Neuronal stem cell (in vitro differentiated cells): ENCODE measurements at regions not wholly inside any gene's neighbourhood (a gene's known extent, or its start where the extent isn't known, plus 50 kb on each side); places are given as distances from the start of the nearest gene placed in this dataset.

Experiments used
- DNase-seq: peaks from one replicate; pipeline ENCODE4 v3.0.0-alpha.2; 2013; ENCODE audit warnings: low spot score
- H2AFZ ChIP-seq: one replicate; pipeline ENCODE4 v1.6.1; 2013; ENCODE audit warnings: mild to moderate bottlenecking, low read length, inconsistent platforms
- H2AK5ac ChIP-seq: 2 replicates; pipeline ENCODE4 v1.6.1; 2013; ENCODE audit warnings: low read depth, mild to moderate bottlenecking, inconsistent platforms, low read length, moderate library complexity, mixed read lengths
- H2BK120ac ChIP-seq: 2 replicates; pipeline ENCODE4 v1.6.1; 2013; ENCODE audit warnings: low read depth, mild to moderate bottlenecking, inconsistent platforms, low read length, moderate library complexity, mixed read lengths
- H2BK12ac ChIP-seq: one replicate; pipeline ENCODE4 v1.6.1; 2013; ENCODE audit warnings: low read length, inconsistent platforms
- H2BK15ac ChIP-seq: 2 replicates; pipeline ENCODE4 v1.6.1; 2013; ENCODE audit warnings: mild to moderate bottlenecking, low read length, inconsistent platforms, mixed read lengths
- H2BK5ac ChIP-seq: one replicate; pipeline ENCODE4 v1.6.1; 2013; ENCODE audit warnings: inconsistent platforms, mild to moderate bottlenecking, low read length, moderate library complexity
- H3K14ac ChIP-seq: one replicate; pipeline ENCODE4 v1.6.1; 2013; ENCODE audit warnings: low read length, inconsistent platforms
- H3K18ac ChIP-seq: 2 replicates; pipeline ENCODE4 v1.6.1; 2013; ENCODE audit warnings: low read length, inconsistent platforms
- H3K23ac ChIP-seq: 2 replicates; pipeline ENCODE4 v1.6.1; 2013; ENCODE audit warnings: low read depth, mild to moderate bottlenecking, mixed read lengths, low read length, inconsistent platforms; ENCODE audit not compliant: poor library complexity
- H3K27ac ChIP-seq: replicated peaks from 3 replicates; pipeline ENCODE4 v1.5.1; 2013; ENCODE audit warnings: low read length, inconsistent platforms
- H3K27me3 ChIP-seq, 3 experiments: 2 replicates each; pipeline ENCODE4 v1.6.1; 2013; ENCODE audit warnings: low read length in 3 of 3, mild to moderate bottlenecking in 2 of 3, inconsistent platforms in 1 of 3, low read depth in 1 of 3, mixed read lengths in 1 of 3, moderate library complexity in 1 of 3; ENCODE audit not compliant: control insufficient read depth in 3 of 3, insufficient read depth in 3 of 3
- H3K36me3 ChIP-seq, 2 donors: replicated peaks in 1 of 2; 2 replicates each; pipeline ENCODE4 v1.6.1; 2013; ENCODE audit warnings: low read length in 2 of 2; ENCODE audit not compliant: control insufficient read depth in 2 of 2, insufficient read depth in 2 of 2
- H3K4ac ChIP-seq: 2 replicates; pipeline ENCODE4 v1.6.1; 2013; ENCODE audit warnings: inconsistent platforms, mild to moderate bottlenecking, low read length, moderate library complexity
- H3K4me1 ChIP-seq, 2 donors: 1 replicate in 1 of 2; 2 replicates in 1 of 2; pipeline ENCODE4 v1.6.1; 2013; ENCODE audit warnings: low read length in 2 of 2, low read depth in 1 of 2; ENCODE audit not compliant: control insufficient read depth in 2 of 2, insufficient read depth in 1 of 2
- H3K4me2 ChIP-seq: one replicate; pipeline ENCODE4 v1.6.1; 2013; ENCODE audit warnings: mild to moderate bottlenecking, low read length, inconsistent platforms; ENCODE audit not compliant: insufficient read depth, poor library complexity, severe bottlenecking
- H3K4me3 ChIP-seq, 2 donors: 2 replicates each; pipeline ENCODE4 v1.5.1; 2013; ENCODE audit warnings: low read length in 2 of 2, mild to moderate bottlenecking in 2 of 2, inconsistent platforms in 1 of 2, moderate library complexity in 1 of 2
- H3K79me1 ChIP-seq: one replicate; pipeline ENCODE4 v1.6.1; 2013; ENCODE audit warnings: low read depth, mild to moderate bottlenecking, inconsistent platforms, low read length, moderate library complexity
- H3K9ac ChIP-seq: one replicate; pipeline ENCODE4 v1.6.1; 2013; ENCODE audit warnings: mild to moderate bottlenecking, low read depth, low read length, inconsistent platforms; ENCODE audit not compliant: poor library complexity
- H3K9me3 ChIP-seq, 2 donors: replicated peaks in 1 of 2; 2 replicates each; pipeline versions ENCODE3 to v1.6.1; 2013; ENCODE audit warnings: low read length in 2 of 2, mild to moderate bottlenecking in 2 of 2, inconsistent platforms in 1 of 2, low read depth in 1 of 2, mixed read lengths in 1 of 2, moderate library complexity in 1 of 2; ENCODE audit not compliant: control insufficient read depth in 2 of 2, insufficient read depth in 1 of 2
- H4K8ac ChIP-seq: one replicate; pipeline ENCODE4 v1.6.1; 2013; ENCODE audit warnings: low read depth, mild to moderate bottlenecking, inconsistent platforms, low read length, moderate library complexity
- H4K91ac ChIP-seq: one replicate; pipeline ENCODE4 v1.6.1; 2013; ENCODE audit warnings: low read length, low read depth, mild to moderate bottlenecking, inconsistent platforms; ENCODE audit not compliant: poor library complexity
- WGBS, 2 donors: extraction: QIAGEN DNeasy Blood & Tissue Kit; methylation state at CpG; one replicate each; pipeline ENCODE4 v1.1.7; 2013; ENCODE audit warnings: missing lambda C conversion rate in 2 of 2, mixed read lengths in 1 of 2; ENCODE audit not compliant: insufficient read length in 2 of 2, insufficient replicate concordance in 1 of 2; ENCODE audit errors: extremely low coverage in 2 of 2; 5-methylcytosine and 5-hydroxymethylcytosine counted together

- H2AFZ ChIP-seq = no peak overlapping the region
- no peaks in the 10 kb centered on the region for H3K27me3 ChIP-seq
- no peak overlapping the region for H2BK15ac ChIP-seq
- H3K4me3 ChIP-seq = no peak overlapping the region
- no peak overlapping the region for H4K91ac ChIP-seq
- no peak overlapping the region for H2BK12ac ChIP-seq
- H2BK5ac ChIP-seq = no peak overlapping the region
- H2BK120ac ChIP-seq = no peak overlapping the region
- no peak overlapping the region for H2AK5ac ChIP-seq
- no peak overlapping the region for H3K27ac ChIP-seq
- H3K4me2 ChIP-seq = no peak overlapping the region
- no peak overlapping the region for H4K8ac ChIP-seq
- H3K36me3 ChIP-seq = no peaks in the 10 kb centered on the region
- H3K23ac ChIP-seq = no peak overlapping the region
- no CpG with 5 or more reads among the region's 4 CpGs for WGBS, 2 donors
- peaks cover 0 to 2% of the 10 kb centered on the region in 2 donors for H3K9me3 ChIP-seq
- no peaks in the 10 kb centered on the region for H3K79me1 ChIP-seq
- no peak overlapping the region for H3K9ac ChIP-seq
- H3K4ac ChIP-seq = no peak overlapping the region
- H3K18ac ChIP-seq = no peak overlapping the region
- H3K14ac ChIP-seq = no peak overlapping the region
- no peaks in the 10 kb centered on the region for H3K4me1 ChIP-seq
- DNase-seq = no peak
These were observed 287.1 kb downstream of the LTN1 start for GRCh38 chr21:28705616-28706015.

- Histone ChIP-seq H2AK5ac (no peak overlapping the region), H4K91ac (no peak overlapping the region), H3K18ac (no peak overlapping the region), H3K36me3 (no peaks in the 10 kb centered on the region), H2BK5ac (no peak overlapping the region), H3K79me1 (no peaks in the 10 kb centered on the region), H2AFZ (no peak overlapping the region), H3K4me2 (no peak overlapping the region), H3K14ac (no peak overlapping the region), H2BK12ac (no peak overlapping the region), H2BK120ac (no peak overlapping the region), H3K9me3 (peaks cover 0 to 2% of the 10 kb centered on the region in 2 donors), H2BK15ac (no peak overlapping the region), H3K9ac (no peak overlapping the region), H3K27me3 (no peaks in the 10 kb centered on the region), H4K8ac (no peak overlapping the region), H3K27ac (no peak overlapping the region), H3K23ac (no peak overlapping the region), H3K4ac (no peak overlapping the region), H3K4me3 (no peak overlapping the region), H3K4me1 (no peaks in the 10 kb centered on the region)
- WGBS, 2 donors = no CpG with 5 or more reads among the region's 5 CpGs
- DNase-seq = no peak
These were observed 287.9 kb downstream of the LTN1 start for GRCh38 chr21:28704746-28705145.

- H3K18ac ChIP-seq = no peak overlapping the region
- H3K36me3 ChIP-seq = no peaks in the 10 kb centered on the region
- H3K4me3 ChIP-seq = no peak overlapping the region
- no peak for DNase-seq
- no peak overlapping the region for H3K23ac ChIP-seq
- H3K79me1 ChIP-seq = no peaks in the 10 kb centered on the region
- H3K4me2 ChIP-seq = no peak overlapping the region
- H3K4me1 ChIP-seq = no peaks in the 10 kb centered on the region
- H3K14ac ChIP-seq = no peak overlapping the region
- no peak overlapping the region for H2BK12ac ChIP-seq
- no peak overlapping the region for H2BK120ac ChIP-seq
- H3K27me3 ChIP-seq = no peaks in the 10 kb centered on the region
- no peak overlapping the region for H3K4ac ChIP-seq
- no peak overlapping the region for H2BK5ac ChIP-seq
- no CpG with 5 or more reads among the region's 2 CpGs for WGBS, 2 donors
- H4K8ac ChIP-seq = no peak overlapping the region
- no peak overlapping the region for H3K9ac ChIP-seq
- peaks cover 0 to 2% of the 10 kb centered on the region in 2 donors for H3K9me3 ChIP-seq
- H4K91ac ChIP-seq = no peak overlapping the region
- H2AFZ ChIP-seq = no peak overlapping the region
- H2BK15ac ChIP-seq = no peak overlapping the region
- H3K27ac ChIP-seq = no peak overlapping the region
- H2AK5ac ChIP-seq = no peak overlapping the region
These were observed 288.8 kb downstream of the LTN1 start for GRCh38 chr21:28703861-28704260.

- no CpG with 5 or more reads among the region's 3 CpGs for WGBS, 2 donors
- no peak for DNase-seq
These were observed 292.9 kb downstream of the LTN1 start for GRCh38 chr21:28699596-28700259.

More at GRCh38 chr21:28699596-28700259, 292.9 kb downstream of the LTN1 start:
- Histone ChIP-seq H3K4me2 (no peak overlapping the region), H3K4ac (no peak overlapping the region), H2AFZ (no peak overlapping the region), H2BK12ac (no peak overlapping the region), H2BK15ac (no peak overlapping the region), H3K14ac (no peak overlapping the region), H3K18ac (no peak overlapping the region), H3K9me3 (peaks cover 0 to under 1% of the 10 kb centered on the region in 2 donors), H3K4me1 (no peaks in the 10 kb centered on the region), H2BK120ac (no peak overlapping the region), H3K9ac (no peak overlapping the region), H3K27ac (no peak overlapping the region), H4K91ac (no peak overlapping the region), H2BK5ac (no peak overlapping the region), H2AK5ac (no peak overlapping the region), H3K4me3 (no peak overlapping the region), H3K23ac (no peak overlapping the region), H4K8ac (no peak overlapping the region), H3K27me3 (no peaks in the 10 kb centered on the region), H3K36me3 (no peaks in the 10 kb centered on the region), H3K79me1 (no peaks in the 10 kb centered on the region)
